Nucleus accumbens (tissue), 56 donors: ENCODE measurements at regions not wholly inside any gene's neighbourhood (a gene's known extent, or its start where the extent isn't known, plus 50 kb on each side); places are given as distances from the start of the nearest gene placed in this dataset.
A peak's percentile ranks its signal among the peaks of the same experiment; 100 is the strongest.
"Not testable (repeated sequence)": the region's sequence is repeated elsewhere in the genome, so short reads cannot be mapped to it uniquely, and the experiment has no call there.

ENCODE experiments used
- DNase-seq, 56 donors: peaks; one replicate each; lab custom pipeline; 2025; lab: John Stamatoyannopoulos, UW

- DNase-seq = peak in 46 of 56 donors; percentile 5 to 81 (median 55)
Observed at GRCh38 chr2:6080932-6081753, 389.0 kb downstream of the SOX11 start.

DNA sequence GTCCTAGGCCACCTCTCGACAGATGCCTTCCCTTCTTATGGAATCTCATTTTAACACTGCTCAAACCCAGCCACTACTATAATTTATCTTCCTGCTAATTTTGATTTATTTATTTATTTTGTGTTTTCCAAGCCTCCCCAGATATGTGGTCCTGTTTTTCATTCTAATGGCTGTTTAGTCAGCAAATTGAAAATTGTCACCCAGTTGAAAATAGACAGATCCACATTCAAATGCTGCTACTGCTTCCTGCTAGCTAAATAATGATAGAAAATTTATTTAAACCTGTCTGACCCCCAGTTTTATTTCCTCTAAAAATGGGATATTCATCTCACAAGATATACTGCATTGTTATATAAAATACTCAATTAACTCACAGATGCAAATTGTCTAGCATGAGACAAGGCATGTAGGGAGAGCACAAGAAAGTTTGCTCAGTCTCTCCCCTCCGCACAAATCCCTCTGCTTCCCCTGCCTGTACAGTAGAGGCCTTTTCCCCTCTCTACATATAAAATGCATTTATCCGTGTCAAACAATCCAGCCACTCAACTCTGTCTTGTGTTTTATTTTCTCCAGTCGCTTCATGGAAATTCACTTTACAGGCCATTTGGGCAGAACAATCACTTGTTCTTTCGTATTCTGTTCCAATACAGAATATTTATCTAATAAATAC, 389.9 kb downstream of the SOX11 start:
- DNase-seq = no peak

GRCh38 chr2:6082625-6083018, 390.4 kb downstream of the SOX11 start:
- DNase-seq = no peak

DNA sequence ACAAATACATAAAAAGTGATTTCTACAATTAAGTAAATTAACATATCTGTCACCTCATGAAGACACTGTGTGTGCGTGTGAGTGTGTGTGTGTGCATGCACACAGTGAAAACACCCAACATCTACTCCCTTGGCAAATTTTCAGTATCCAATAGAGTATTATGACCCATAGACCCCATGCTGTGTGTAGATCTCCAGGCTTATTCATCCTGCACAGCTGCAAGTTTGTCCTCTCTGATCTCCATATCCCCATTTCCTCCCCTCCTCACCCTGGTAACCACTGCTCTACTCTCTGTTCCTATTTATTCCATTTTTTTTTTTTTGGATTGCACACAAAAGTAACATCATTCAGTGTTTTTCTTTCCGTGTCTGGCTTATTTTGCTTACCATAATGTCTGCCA, 391.0 kb downstream of the SOX11 start:
- DNase-seq = no peak

- DNase-seq = no peak
Observed at GRCh38 chr2:6089474-6089873, 397.3 kb downstream of the SOX11 start.

DNA sequence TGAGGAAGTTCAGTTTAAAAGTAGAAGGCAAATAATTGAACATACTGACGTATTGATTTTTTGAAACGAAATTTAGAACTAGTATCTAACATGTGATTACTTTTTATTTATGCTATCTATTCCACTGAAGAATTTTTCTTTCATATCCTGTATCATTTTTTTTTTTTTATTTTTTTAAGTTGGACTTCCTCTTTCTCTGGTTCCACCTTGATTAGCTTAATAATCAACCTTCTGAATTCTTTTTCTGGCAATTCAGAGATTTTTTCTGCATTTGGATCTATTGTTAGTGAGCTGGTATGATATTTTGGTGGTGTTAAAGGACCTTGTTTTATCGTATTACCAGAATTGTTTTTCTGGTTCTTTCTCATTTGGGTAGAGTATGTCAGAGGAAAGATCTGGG, 411.2 kb downstream of the SOX11 start:
- DNase-seq = no peak

DNA sequence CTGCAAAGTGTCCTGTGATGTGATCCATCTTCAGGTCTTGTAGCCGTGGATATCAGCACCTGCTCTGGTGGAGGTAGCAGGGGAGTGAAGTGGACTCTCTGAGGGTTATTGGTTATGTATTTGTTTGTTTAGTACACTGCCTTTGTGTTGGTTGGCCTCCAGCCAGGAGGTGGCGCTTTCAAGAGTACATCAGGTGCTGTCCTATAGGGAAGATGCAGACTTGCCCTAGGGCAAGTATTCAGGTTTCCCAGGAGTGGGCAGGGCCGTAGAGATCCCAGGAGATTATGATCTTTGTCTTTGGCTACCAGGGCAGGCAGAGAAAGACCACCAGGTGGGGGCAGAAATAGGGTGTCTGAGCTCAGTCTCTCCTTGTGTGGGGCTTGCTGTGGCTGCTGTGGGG, 411.8 kb downstream of the SOX11 start:
- no peak for DNase-seq

DNA sequence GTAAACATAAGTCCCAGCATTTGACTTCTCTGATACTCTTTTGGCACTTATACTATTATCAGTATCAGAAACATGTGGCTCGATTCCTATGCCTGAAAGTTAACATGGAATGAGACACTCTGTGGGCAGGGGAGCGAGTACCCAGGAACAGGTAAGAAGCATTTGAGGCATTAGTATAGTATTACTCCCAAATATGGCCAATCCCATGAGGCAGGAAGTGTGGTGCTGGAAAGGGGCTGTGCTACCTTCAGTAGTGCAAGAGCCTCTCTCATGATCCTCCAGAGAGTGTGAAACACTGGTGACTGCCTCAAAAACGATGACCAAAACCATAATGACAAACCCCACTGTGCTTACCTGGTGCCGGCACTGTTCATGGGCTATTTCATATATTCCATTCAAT, 415.1 kb downstream of the SOX11 start:
- no peak for DNase-seq

- DNase-seq = no peak
Observed at GRCh38 chr2:6109831-6110230, 417.6 kb downstream of the SOX11 start.

GRCh38 chr2:6111781-6112261, 419.6 kb downstream of the SOX11 start:
- no peak for DNase-seq

GRCh38 chr2:6113786-6114185, 421.6 kb downstream of the SOX11 start:
- DNase-seq = peak in 10 of 56 donors; percentile 0 to 26 (median 8)

DNA sequence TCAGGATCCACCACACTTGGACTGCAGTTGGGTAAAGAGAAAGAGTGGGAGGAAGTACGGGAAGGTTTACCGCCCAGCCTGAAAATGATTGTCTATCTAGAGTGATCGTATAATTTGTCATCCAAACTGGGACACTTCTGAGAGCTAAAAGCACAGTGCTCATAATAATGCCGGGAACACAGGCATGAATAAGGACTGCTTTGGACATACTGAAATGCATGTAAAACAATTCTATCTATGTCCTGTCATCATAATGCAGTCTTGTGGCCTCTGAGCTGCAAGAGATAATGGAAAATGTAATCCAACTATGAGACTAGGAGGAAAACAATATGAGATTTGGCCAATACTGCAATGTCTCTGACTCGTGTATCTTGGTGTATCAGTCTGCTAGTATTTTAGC, 435.5 kb downstream of the SOX11 start:
- no peak for DNase-seq

GRCh38 chr2:6139142-6139541, 447.0 kb downstream of the SOX11 start:
- DNase-seq = no peak

DNA sequence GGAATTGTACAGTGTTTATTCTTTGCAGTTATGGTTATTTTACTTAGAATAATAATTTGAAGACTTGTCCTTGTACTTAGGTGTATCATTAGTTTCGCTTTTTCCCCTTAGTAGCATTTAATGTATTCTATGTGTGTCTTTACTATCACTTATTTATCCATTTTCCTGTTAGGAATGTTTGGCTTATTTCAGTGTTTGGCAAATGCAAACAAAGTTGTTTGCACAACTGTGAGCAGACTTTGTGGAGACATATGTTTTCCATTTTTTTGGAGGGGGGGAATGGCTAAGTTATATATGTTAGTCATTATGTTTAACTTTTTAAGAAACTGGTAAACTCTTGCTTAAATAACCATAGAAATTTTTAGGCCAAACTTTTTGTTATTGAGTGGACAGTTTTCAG, 447.7 kb downstream of the SOX11 start:
- no peak for DNase-seq

GRCh38 chr2:6140509-6140908, 448.3 kb downstream of the SOX11 start:
- DNase-seq = no peak

GRCh38 chr2:6143812-6144211, 451.6 kb downstream of the SOX11 start:
- DNase-seq = no peak

- not testable (repeated sequence) for DNase-seq
Observed at GRCh38 chr2:6147215-6147614, 455.0 kb downstream of the SOX11 start.

- DNase-seq = no peak
Observed at GRCh38 chr2:6148882-6149281, 456.7 kb downstream of the SOX11 start.

DNA sequence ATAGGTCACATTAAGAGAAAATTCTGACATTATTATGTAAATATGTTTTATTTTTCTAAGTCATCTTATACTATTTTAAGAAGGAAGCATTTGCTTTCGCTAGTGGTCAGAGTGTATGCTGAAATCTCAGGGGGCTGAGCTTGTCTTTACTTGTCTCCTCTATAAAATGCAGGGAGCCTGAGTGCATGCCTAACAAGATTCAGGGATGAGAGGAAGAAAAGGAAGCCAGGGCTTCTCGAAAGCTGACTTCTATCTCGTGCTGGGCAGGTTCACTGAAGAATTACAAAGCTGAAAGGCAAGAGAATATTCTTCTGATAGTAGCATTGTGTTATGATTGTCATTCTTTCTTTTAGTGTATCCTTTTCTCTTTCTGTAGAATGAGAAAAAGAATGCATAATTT, 467.4 kb downstream of the SOX11 start:
- DNase-seq = no peak

DNA sequence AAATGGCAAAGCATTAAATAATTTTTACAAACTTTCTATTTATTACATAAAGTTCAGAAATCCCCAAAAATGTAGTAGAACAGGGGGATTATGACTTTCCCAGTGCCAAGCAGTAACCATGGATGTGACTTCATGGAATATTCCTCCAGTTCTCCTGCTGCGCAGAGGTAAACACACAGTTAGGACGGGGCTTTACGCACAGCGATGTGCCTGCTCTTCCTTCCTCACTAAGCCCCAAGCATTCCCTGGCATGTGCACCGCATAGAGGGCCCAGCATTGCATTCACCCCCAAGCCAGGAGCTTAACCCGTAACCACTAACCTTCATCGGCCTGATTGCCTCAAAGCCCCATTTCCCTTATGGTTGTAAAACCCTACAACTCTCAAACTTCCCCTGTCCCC, 471.7 kb downstream of the SOX11 start:
- no peak for DNase-seq

GRCh38 chr2:6164986-6165747, 473.0 kb downstream of the SOX11 start:
- DNase-seq = no peak
